SK-N-SH (cell line): ENCODE measurements at regions not wholly inside any gene's neighbourhood (a gene's known extent, or its start where the extent isn't known, plus 50 kb on each side); places are given as distances from the start of the nearest gene placed in this dataset.

Experiments used
- CTCF ChIA-PET: fragments of 300-600, 350-600 bp; formaldehyde crosslinking; extraction: SDS; loops from one replicate; lab custom pipeline; 2021; lab: Yijun Ruan, JAX
- POLR2A ChIA-PET: fragments of 350-600 bp; sonication (Branson Sonifier 250); formaldehyde crosslinking; extraction: SDS; loops from one replicate; lab custom pipeline; 2020; ENCODE audit warnings: antibody characterized with exemption, inconsistent platforms; lab: Yijun Ruan, JAX
- DNase-seq: peaks from one replicate; pipeline ENCODE4 v3.0.0; 2012
- H2AFZ ChIP-seq: fragments of 200-600 bp; sonication (generic); 2 replicates; pipeline ENCODE4 v1.8.1; 2016; ENCODE audit warnings: antibody characterized with exemption, mild to moderate bottlenecking, low read depth
- H3F3A ChIP-seq: fragments of 200-600 bp; sonication (generic); replicated peaks from 2 replicates; pipeline ENCODE3; 2016; ENCODE audit warnings: antibody characterized with exemption, mild to moderate bottlenecking; ENCODE audit not compliant: insufficient read depth
- H3K27ac ChIP-seq, 2 experiments: fragments of 200-500 bp in 1 of 2; fragments of 200-600 bp in 1 of 2; sonication (Bioruptor generic) in 1 of 2; sonication (generic), shearing (Covaris generic) in 1 of 2; 2 replicates each; pipeline versions ENCODE4 v1.5.1 to v1.6.1; 2014 to 2016; ENCODE audit warnings: low read depth in 2 of 2, inconsistent platforms in 1 of 2, low read length in 1 of 2, mild to moderate bottlenecking in 1 of 2, mixed read lengths in 1 of 2
- H3K27me3 ChIP-seq: fragments of 200-600 bp; sonication (generic), shearing (Covaris generic); 2 replicates; pipeline ENCODE4 v1.6.1; 2016; ENCODE audit warnings: mixed run types; ENCODE audit not compliant: insufficient read depth
- H3K36me3 ChIP-seq, 2 experiments: fragments of 200-500 bp in 1 of 2; fragments of 200-600 bp in 1 of 2; sonication (Bioruptor generic) in 1 of 2; sonication (generic) in 1 of 2; replicated peaks in 1 of 2; 2 replicates each; pipeline versions ENCODE3 to v1.5.1; 2014 to 2016; ENCODE audit warnings: low read length in 1 of 2, mild to moderate bottlenecking in 1 of 2; ENCODE audit not compliant: insufficient read depth in 2 of 2, control insufficient read depth in 1 of 2
- H3K4me1 ChIP-seq, 2 experiments: fragments of 200-500 bp in 1 of 2; fragments of 200-600 bp in 1 of 2; sonication (Bioruptor generic) in 1 of 2; sonication (generic), shearing (Covaris generic) in 1 of 2; 2 replicates each; pipeline versions ENCODE4 v1.5.1 to v1.6.1; 2014 to 2016; ENCODE audit warnings: low read depth in 1 of 2, low read length in 1 of 2, mixed run types in 1 of 2; ENCODE audit not compliant: insufficient read depth in 2 of 2, control insufficient read depth in 1 of 2
- H3K4me2 ChIP-seq: fragments of 200-600 bp; sonication (generic), shearing (Covaris generic); 2 replicates; pipeline ENCODE4 v1.6.1; 2017; ENCODE audit warnings: mixed run types
- H3K4me3 ChIP-seq, 2 experiments: fragments of 200-500 bp in 1 of 2; fragments of 200-600 bp in 1 of 2; sonication (Bioruptor generic) in 1 of 2; sonication (generic), shearing (Covaris generic) in 1 of 2; 2 replicates each; pipeline versions ENCODE4 v1.5.1 to v1.8.1; 2014 to 2016; ENCODE audit warnings: low read depth in 2 of 2, inconsistent platforms in 1 of 2, low read length in 1 of 2, mild to moderate bottlenecking in 1 of 2, mixed read lengths in 1 of 2, moderate library complexity in 1 of 2
- H3K79me2 ChIP-seq: fragments of 200-600 bp; sonication (generic); 2 replicates; pipeline ENCODE4 v1.8.1; 2017; ENCODE audit warnings: mild to moderate bottlenecking; ENCODE audit not compliant: insufficient read depth
- H3K9ac ChIP-seq: fragments of 200-600 bp; sonication (generic); 2 replicates; pipeline ENCODE4 v1.6.1; 2017; ENCODE audit warnings: mixed run types
- H3K9me2 ChIP-seq: fragments of 200-600 bp; sonication (generic); 2 replicates; pipeline ENCODE4 v1.6.1; 2017; ENCODE audit warnings: mixed run types
- H3K9me3 ChIP-seq: fragments of 200-600 bp; sonication (generic); 2 replicates; pipeline ENCODE4 v1.6.1; 2017; ENCODE audit warnings: mixed run types, mild to moderate bottlenecking, moderate library complexity
- H4K20me1 ChIP-seq: fragments of 200-600 bp; sonication (generic); 2 replicates; pipeline ENCODE4 v1.6.1; 2017; ENCODE audit warnings: mild to moderate bottlenecking, mixed run types; ENCODE audit not compliant: insufficient read depth
- EP300 ChIP-seq, 2 experiments: IDR thresholded peaks; 2 replicates each; pipeline versions ENCODE4 v1.4.0 to v1.6.1; 2012; ENCODE audit warnings: borderline replicate concordance in 1 of 2, low read depth in 1 of 2, low read length in 1 of 2
- FOSL2 ChIP-seq: IDR thresholded peaks from 2 replicates; pipeline ENCODE4 v1.4.0; 2012; ENCODE audit warnings: low read depth, mild to moderate bottlenecking, moderate library complexity, borderline replicate concordance
- GATA2 ChIP-seq: sonication (generic); formaldehyde crosslinking; IDR thresholded peaks from 2 replicates; pipeline ENCODE4 v1.5.0; 2020; ENCODE audit warnings: mild to moderate bottlenecking, missing genetic modification reagents
- JUND ChIP-seq: IDR thresholded peaks from 2 replicates; pipeline ENCODE4 v1.4.0; 2012
- MEF2A ChIP-seq: IDR thresholded peaks from 2 replicates; pipeline ENCODE4 v1.4.0; 2012; ENCODE audit warnings: low read depth, borderline replicate concordance
- POLR2AphosphoS5 ChIP-seq: IDR thresholded peaks from 2 replicates; pipeline ENCODE4 v1.6.1; 2012; ENCODE audit warnings: low read depth, low read length
- RAD21 ChIP-seq: IDR thresholded peaks from 2 replicates; pipeline ENCODE4 v1.6.1; 2012; ENCODE audit warnings: mild to moderate bottlenecking, low read length
- RCOR1 ChIP-seq: fragments of 150-350 bp; IDR thresholded peaks from 2 replicates; pipeline ENCODE4 v1.6.1; 2017; ENCODE audit warnings: antibody characterized with exemption, low read length
- RXRA ChIP-seq: IDR thresholded peaks from 2 replicates; pipeline ENCODE4 v1.4.0; 2012; ENCODE audit warnings: low read depth, mild to moderate bottlenecking, borderline replicate concordance
- SMC3 ChIP-seq: IDR thresholded peaks from 2 replicates; pipeline ENCODE4 v1.6.1; 2012; ENCODE audit warnings: low read depth, low read length, improper control_type of control experiment
- TCF12 ChIP-seq: IDR thresholded peaks from 2 replicates; pipeline ENCODE4 v1.4.0; 2012
- USF1 ChIP-seq: IDR thresholded peaks from 2 replicates; pipeline ENCODE4 v1.4.0; 2012; ENCODE audit warnings: low read depth, borderline replicate concordance
- ZBTB33 ChIP-seq: IDR thresholded peaks from 2 replicates; pipeline ENCODE4 v1.4.0; 2012; ENCODE audit warnings: low read depth, borderline replicate concordance
- WGBS: methylation state at CpG from one replicate; pipeline ENCODE4 v1.1.6; 2017; ENCODE audit warnings: low lambda C conversion rate; 5-methylcytosine and 5-hydroxymethylcytosine counted together

DNA sequence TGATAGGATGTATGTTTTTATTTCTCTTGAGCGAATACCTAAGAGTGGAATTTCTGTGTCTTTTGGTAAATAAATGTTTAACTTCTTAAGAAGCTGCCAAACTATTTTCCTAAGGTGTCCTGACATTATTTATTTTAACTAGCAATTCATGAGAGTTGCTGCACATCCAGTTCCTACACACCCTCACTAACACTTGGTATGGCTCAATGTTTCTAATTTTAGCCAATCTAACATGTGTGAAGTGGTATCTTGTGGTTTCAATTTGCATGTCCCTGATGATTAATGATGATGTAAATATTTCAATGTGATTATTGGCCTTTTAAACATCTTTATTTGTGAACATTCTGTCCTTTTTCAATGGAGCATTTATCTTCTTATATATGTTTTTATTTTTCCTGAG is 2095.5 kb upstream of the C9orf72 start:
- Histone ChIP-seq H3K4me3 (no peak overlapping the region), H3K9ac (no peak overlapping the region), H3K36me3 (peaks cover 0 to 3% of the 10 kb centered on the region in 2 experiments)
- no peak for TF ChIP-seq SMC3
- TF ChIP-seq MEF2A: peak; percentile 4; the same call in 1 of the 2 replicates
- TF ChIP-seq, all 33 proteins: peak for 1
- 96% methylated on average over 1 of the region's 1 CpG for WGBS
- H3F3A ChIP-seq: no peaks in the 10 kb centered on the region
- no peaks in the 10 kb centered on the region for H3K4me1 ChIP-seq
- no peaks in the 10 kb centered on the region for H3K9me2 ChIP-seq
- no peak overlapping the region for H2AFZ ChIP-seq
- ChIA-PET CTCF (interaction anchor here (0.6 kb wide), 1 partner anchor 150 kb away, joined by 3 read pairs; no protein-coding TSS in a partner anchor), POLR2A (no interaction called here)
- H3K27me3 ChIP-seq: no peaks in the 10 kb centered on the region
- H3K4me2 ChIP-seq: no peak overlapping the region
- DNase-seq: no peak
- H3K9me3 ChIP-seq: no peaks in the 10 kb centered on the region
- no peaks in the 10 kb centered on the region for H3K79me2 ChIP-seq
- no peaks in the 10 kb centered on the region for H4K20me1 ChIP-seq
- no peak overlapping the region for H3K27ac ChIP-seq

GRCh38 chr9:29669613-29670012 is 2096.3 kb upstream of the C9orf72 start:
- Histone ChIP-seq H3K9me3 (no peaks in the 10 kb centered on the region), H4K20me1 (no peaks in the 10 kb centered on the region), H3F3A (no peaks in the 10 kb centered on the region), H3K36me3 (peaks cover 0 to 3% of the 10 kb centered on the region in 2 experiments), H3K27me3 (no peaks in the 10 kb centered on the region), H3K4me1 (no peaks in the 10 kb centered on the region), H3K27ac (no peak overlapping the region), H3K9me2 (no peaks in the 10 kb centered on the region), H3K9ac (no peak overlapping the region), H2AFZ (no peak overlapping the region), H3K79me2 (no peaks in the 10 kb centered on the region), H3K4me2 (no peak overlapping the region)
- DNase-seq: no peak
- POLR2A ChIA-PET: no interaction called here
- no peak for TF ChIP-seq RXRA
- no peak for TF ChIP-seq FOSL2
- TF ChIP-seq JUND: no peak
- no peak for TF ChIP-seq MEF2A
- TF ChIP-seq EP300 (IDR thresholded peaks at IDR 0.05; ENCODE audit: borderline replicate concordance in 1 of 2, low read depth in 1 of 2, low read length in 1 of 2): no peak
- no peak for TF ChIP-seq USF1
- TF ChIP-seq POLR2AphosphoS5: no peak
- TF ChIP-seq RAD21: no peak
- no peak for TF ChIP-seq SMC3
- TF ChIP-seq RCOR1: no peak
- no peak for TF ChIP-seq TCF12
- no peak for TF ChIP-seq GATA2 (CRISPR knock-in tag)
- no peak for TF ChIP-seq ZBTB33
- TF ChIP-seq, all 33 proteins: peak for 0
- WGBS: 86% methylated on average over 1 of the region's 1 CpG
- CTCF ChIA-PET: no interaction called here
- no peak overlapping the region for H3K4me3 ChIP-seq
